WTC11 (cell line): ENCODE measurements at regions not wholly inside any gene's neighbourhood (a gene's known extent, or its start where the extent isn't known, plus 50 kb on each side); places are given as distances from the start of the nearest gene placed in this dataset.

ENCODE experiments used
- CREB1 ChIP-seq: sonication (generic); formaldehyde crosslinking; IDR thresholded peaks from 2 replicates; pipeline ENCODE4 v1.8.0; 2023; ENCODE audit warnings: mild to moderate bottlenecking, missing genetic modification reagents
- CREM ChIP-seq: sonication (generic); formaldehyde crosslinking; IDR thresholded peaks from 2 replicates; pipeline ENCODE4 v1.8.1; 2022; ENCODE audit warnings: mild to moderate bottlenecking, missing genetic modification reagents, moderate library complexity
- ELF4 ChIP-seq: sonication (generic); formaldehyde crosslinking; IDR thresholded peaks from 2 replicates; pipeline ENCODE4 v1.8.1; 2022; ENCODE audit warnings: low read depth, mild to moderate bottlenecking, moderate library complexity, missing genetic modification reagents
- TF ChIP-seq, protein P1 (sequence below): sonication (generic); formaldehyde crosslinking; IDR thresholded peaks from 2 replicates; pipeline ENCODE4 v1.8.0; 2022; ENCODE audit warnings: mild to moderate bottlenecking, missing genetic modification reagents
- TF ChIP-seq, protein P2 (sequence below): sonication (generic); formaldehyde crosslinking; IDR thresholded peaks from 2 replicates; pipeline ENCODE4 v1.8.1; 2023; ENCODE audit warnings: mild to moderate bottlenecking, missing genetic modification reagents, moderate library complexity
- TF ChIP-seq, protein P3 (sequence below): fragments of 200-600 bp; IDR thresholded peaks from 2 replicates; pipeline ENCODE4 v1.8.0; 2022; ENCODE audit warnings: antibody characterized with exemption
- TF ChIP-seq, protein P4 (sequence below): sonication (generic); formaldehyde crosslinking; IDR thresholded peaks from 2 replicates; pipeline ENCODE4 v1.8.1; 2022; ENCODE audit warnings: missing genetic modification reagents, borderline replicate concordance

DNA sequence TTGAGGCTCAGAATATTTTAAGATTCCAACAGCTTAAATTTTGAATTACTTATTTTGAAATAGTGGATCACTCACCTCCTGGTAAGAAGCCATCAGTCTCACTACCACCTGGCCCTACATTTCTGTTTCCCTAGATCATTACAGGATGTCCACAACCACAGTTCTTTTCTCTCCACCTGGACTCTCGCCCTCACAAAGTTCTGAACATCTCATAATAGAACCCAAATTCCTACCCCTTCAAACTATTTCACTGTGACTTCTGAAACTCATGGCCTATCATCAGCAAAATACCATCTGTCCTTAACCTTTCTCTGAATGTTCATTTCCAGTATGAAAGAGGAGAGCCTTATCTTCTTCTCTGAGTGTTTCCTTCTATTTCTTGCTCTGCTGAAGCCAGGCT, 299.2 kb upstream of the MGAT5 start:
- TF ChIP-seq, protein P1, sequence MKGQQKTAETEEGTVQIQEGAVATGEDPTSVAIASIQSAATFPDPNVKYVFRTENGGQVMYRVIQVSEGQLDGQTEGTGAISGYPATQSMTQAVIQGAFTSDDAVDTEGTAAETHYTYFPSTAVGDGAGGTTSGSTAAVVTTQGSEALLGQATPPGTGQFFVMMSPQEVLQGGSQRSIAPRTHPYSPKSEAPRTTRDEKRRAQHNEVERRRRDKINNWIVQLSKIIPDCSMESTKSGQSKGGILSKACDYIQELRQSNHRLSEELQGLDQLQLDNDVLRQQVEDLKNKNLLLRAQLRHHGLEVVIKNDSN (CRISPR knock-in tag), result no peak
- TF ChIP-seq, protein P2, sequence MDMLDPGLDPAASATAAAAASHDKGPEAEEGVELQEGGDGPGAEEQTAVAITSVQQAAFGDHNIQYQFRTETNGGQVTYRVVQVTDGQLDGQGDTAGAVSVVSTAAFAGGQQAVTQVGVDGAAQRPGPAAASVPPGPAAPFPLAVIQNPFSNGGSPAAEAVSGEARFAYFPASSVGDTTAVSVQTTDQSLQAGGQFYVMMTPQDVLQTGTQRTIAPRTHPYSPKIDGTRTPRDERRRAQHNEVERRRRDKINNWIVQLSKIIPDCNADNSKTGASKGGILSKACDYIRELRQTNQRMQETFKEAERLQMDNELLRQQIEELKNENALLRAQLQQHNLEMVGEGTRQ (CRISPR knock-in tag), result no peak
- no peak for TF ChIP-seq CREB1 (CRISPR knock-in tag)
- no peak for TF ChIP-seq CREM
- TF ChIP-seq, protein P3, sequence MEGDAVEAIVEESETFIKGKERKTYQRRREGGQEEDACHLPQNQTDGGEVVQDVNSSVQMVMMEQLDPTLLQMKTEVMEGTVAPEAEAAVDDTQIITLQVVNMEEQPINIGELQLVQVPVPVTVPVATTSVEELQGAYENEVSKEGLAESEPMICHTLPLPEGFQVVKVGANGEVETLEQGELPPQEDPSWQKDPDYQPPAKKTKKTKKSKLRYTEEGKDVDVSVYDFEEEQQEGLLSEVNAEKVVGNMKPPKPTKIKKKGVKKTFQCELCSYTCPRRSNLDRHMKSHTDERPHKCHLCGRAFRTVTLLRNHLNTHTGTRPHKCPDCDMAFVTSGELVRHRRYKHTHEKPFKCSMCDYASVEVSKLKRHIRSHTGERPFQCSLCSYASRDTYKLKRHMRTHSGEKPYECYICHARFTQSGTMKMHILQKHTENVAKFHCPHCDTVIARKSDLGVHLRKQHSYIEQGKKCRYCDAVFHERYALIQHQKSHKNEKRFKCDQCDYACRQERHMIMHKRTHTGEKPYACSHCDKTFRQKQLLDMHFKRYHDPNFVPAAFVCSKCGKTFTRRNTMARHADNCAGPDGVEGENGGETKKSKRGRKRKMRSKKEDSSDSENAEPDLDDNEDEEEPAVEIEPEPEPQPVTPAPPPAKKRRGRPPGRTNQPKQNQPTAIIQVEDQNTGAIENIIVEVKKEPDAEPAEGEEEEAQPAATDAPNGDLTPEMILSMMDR, result no peak
- TF ChIP-seq, protein P4, sequence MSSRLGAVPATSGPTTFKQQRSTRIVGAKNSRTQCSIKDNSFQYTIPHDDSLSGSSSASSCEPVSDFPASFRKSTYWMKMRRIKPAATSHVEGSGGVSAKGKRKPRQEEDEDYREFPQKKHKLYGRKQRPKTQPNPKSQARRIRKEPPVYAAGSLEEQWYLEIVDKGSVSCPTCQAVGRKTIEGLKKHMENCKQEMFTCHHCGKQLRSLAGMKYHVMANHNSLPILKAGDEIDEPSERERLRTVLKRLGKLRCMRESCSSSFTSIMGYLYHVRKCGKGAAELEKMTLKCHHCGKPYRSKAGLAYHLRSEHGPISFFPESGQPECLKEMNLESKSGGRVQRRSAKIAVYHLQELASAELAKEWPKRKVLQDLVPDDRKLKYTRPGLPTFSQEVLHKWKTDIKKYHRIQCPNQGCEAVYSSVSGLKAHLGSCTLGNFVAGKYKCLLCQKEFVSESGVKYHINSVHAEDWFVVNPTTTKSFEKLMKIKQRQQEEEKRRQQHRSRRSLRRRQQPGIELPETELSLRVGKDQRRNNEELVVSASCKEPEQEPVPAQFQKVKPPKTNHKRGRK, result no peak
- no peak for TF ChIP-seq ELF4 (CRISPR knock-in tag)
